ENCODE measurements at regions not wholly inside any gene's neighbourhood (a gene's known extent, or its start where the extent isn't known, plus 50 kb on each side); places are given as distances from the start of the nearest gene placed in this dataset.
"Not testable (repeated sequence)": the region's sequence is repeated elsewhere in the genome, so short reads cannot be mapped to it uniquely, and the experiment has no call there.

DNA sequence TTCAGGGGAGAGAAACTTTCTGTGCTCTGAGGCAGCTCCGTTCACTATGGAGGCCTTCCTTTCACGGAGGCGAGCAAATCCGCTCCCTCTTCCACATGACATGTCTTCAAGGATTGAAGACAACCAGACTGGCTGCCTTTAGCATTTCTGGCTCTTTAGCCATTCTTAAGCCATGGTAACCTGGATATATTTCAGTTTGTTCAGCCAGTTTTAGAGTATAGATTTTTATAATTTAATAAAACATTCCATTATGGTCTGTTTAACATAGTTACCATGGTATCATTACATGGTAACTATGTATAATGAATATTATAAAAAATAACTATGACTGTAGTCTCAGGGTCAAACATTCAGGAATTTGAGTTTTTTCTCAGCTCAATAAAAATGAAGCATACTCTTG lies 54.2 kb upstream of the NFIA start:
- Histone ChIP-seq H3K4me3 (no peak overlapping the region), H3K27me3 (no peaks in the 10 kb centered on the region), H3K36me3 (no peaks in the 10 kb centered on the region), H3K9me3 (no peaks in the 10 kb centered on the region), H3K27ac (no peak overlapping the region), H3K4me1 (no peaks in the 10 kb centered on the region)
- WGBS, 2 donors: 89 to 90% methylated on average over 4 of the region's 4 CpGs
- no peak for DNase-seq (ENCODE audit: low spot score in 2 of 2)
- TF ChIP-seq, protein P1, sequence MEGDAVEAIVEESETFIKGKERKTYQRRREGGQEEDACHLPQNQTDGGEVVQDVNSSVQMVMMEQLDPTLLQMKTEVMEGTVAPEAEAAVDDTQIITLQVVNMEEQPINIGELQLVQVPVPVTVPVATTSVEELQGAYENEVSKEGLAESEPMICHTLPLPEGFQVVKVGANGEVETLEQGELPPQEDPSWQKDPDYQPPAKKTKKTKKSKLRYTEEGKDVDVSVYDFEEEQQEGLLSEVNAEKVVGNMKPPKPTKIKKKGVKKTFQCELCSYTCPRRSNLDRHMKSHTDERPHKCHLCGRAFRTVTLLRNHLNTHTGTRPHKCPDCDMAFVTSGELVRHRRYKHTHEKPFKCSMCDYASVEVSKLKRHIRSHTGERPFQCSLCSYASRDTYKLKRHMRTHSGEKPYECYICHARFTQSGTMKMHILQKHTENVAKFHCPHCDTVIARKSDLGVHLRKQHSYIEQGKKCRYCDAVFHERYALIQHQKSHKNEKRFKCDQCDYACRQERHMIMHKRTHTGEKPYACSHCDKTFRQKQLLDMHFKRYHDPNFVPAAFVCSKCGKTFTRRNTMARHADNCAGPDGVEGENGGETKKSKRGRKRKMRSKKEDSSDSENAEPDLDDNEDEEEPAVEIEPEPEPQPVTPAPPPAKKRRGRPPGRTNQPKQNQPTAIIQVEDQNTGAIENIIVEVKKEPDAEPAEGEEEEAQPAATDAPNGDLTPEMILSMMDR (IDR thresholded peaks at IDR 0.05): no peak
- no peak for TF ChIP-seq EP300 (IDR thresholded peaks at IDR 0.05)
- no peak for TF ChIP-seq POLR2A (IDR thresholded peaks at IDR 0.05)

DNA sequence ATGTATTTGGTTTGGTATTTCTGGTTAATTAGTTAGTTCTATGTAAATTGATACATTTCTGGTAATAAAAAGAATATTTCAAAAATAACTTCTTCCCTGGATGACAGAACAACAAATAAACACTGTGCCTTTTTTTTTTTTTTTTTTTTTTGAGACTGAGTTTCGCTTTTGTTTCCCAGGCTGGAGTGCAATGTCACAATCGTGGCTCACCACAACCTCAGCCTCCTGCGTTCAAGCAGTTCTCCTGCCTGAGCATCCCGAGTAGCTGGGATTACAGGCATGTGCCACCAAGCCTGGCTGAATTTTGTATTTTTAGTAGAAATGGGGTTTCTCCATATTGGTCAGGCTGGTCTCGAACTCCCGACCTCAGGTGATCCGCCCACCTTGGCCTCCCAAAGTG lies 64.3 kb upstream of the NFIA start:
- DNase-seq (ENCODE audit: low spot score in 2 of 2); H3K27ac ChIP-seq; H3K27me3 ChIP-seq; H3K4me1 ChIP-seq; H3K4me3 ChIP-seq; H3K9me3 ChIP-seq; H3K36me3 ChIP-seq: not testable (repeated sequence)
- WGBS, 2 donors: 70 to 84% methylated on average over 7 of the region's 7 CpGs

DNA sequence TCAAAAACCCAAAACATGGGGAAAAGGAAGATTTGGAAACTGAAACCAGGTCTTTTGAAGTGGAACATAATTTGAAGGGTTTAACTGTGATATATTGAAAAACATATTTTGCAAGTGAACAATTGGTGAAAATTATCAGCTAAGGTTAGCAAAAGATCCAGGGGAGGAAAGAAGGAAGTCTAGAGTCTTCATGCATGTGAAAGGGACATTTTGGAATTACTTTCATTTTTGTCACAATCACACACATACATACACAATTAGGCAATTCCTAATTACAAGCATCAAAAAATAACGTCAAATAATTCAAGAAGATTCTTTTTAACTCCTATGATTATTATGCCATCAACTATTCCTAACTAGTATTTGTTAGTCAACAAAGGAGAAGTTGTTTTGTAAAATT lies 64.7 kb upstream of the NFIA start:
- Histone ChIP-seq H3K4me1 (no peaks in the 10 kb centered on the region), H3K9me3 (no peaks in the 10 kb centered on the region), H3K4me3 (no peak overlapping the region), H3K36me3 (no peaks in the 10 kb centered on the region), H3K27ac (no peak overlapping the region), H3K27me3 (no peaks in the 10 kb centered on the region)
- TF ChIP-seq, protein P1 (IDR thresholded peaks at IDR 0.05): no peak
- TF ChIP-seq POLR2A (IDR thresholded peaks at IDR 0.05) (no peak), EP300 (IDR thresholded peaks at IDR 0.05) (no peak)
- WGBS, 2 donors: 59 to 86% methylated on average over 1 of the region's 1 CpG
- no peak for DNase-seq (ENCODE audit: low spot score in 2 of 2)

DNA sequence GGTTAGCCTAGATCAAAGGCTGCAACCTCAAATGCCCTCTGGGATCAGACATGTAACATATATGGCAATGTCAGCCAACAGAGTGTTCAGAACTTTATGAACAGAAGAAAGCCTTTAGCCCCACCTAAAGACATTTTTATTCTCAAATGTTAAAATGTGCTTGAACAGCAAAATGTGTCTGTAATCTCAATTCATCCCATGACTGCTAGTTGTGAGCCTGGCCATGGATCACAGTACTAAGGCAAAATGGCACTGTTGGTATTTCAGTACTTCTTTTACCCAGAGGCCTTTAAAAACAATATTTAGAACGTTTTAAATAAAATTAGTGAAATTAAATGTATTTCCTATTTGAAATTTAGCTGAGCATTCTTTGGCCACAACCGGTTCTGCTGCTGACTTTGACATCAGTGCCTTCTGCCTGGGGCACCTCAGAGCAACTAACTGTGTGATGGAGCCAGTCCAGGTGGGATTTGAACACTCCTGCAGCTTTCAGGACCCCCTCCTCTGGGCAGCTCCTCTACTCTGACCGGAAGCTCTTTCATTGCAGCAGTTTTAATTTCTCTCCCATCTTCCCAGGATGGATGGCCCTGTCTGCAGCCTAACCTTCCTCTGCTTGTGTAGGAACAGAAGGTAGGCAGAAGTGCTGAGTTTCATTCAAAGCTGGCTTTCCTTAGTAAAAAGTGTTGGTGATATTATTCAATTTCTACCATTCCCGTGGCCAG lies 68.3 kb upstream of the NFIA start:
- H3K4me1 ChIP-seq: no peaks in the 10 kb centered on the region
- whole genome bisulfite sequencing, 2 donors: 66 to 74% methylated on average over 4 of the region's 4 CpGs
- no peak for DNase-seq (ENCODE audit: low spot score in 2 of 2)
- H3K36me3 ChIP-seq: no peaks in the 10 kb centered on the region
- TF ChIP-seq POLR2A (IDR thresholded peaks at IDR 0.05) (no peak), EP300 (IDR thresholded peaks at IDR 0.05) (no peak)
- TF ChIP-seq, protein P1 (IDR thresholded peaks at IDR 0.05): no peak
- no peaks in the 10 kb centered on the region for H3K9me3 ChIP-seq
- H3K27me3 ChIP-seq: no peaks in the 10 kb centered on the region
- H3K4me3 ChIP-seq: no peak overlapping the region
- H3K27ac ChIP-seq: no peak overlapping the region

DNA sequence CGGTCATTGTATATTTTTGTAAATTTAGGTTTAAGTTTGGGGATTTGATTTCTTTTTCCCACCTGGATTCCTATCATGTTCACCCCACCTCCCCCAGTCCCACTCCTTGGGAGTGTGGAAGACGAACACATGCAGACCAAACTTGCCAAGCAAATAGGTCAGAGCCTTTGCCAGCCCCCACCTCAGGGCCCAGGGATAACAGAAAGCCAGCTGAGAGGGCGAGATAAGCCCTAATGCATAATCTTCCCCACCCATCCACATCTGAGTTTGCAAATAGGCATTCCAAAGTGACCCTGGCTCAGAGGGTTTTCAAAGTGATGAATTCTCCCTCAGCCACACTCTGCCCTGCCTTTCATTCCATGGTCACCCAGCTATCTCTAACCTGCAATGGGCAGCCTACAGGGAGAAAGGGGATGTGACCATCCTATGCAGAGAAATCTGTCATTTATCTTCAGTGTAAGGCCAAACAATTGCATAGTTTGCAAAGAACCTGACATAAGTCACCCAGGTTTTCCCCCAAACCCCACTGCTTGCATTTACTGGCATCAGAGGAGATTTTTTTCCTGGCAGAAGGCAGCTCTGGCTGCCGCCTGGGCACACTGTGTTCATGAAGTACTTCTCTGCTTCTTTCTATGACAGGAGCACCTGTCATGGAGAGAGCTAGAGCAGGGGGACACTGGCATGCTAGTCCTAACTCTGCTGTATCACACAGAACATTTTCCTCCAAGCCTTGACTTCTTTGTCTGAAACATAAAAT lies 69.0 kb upstream of the NFIA start:
- Histone ChIP-seq H3K4me1 (no peaks in the 10 kb centered on the region), H3K27ac (no peak overlapping the region), H3K27me3 (no peaks in the 10 kb centered on the region), H3K36me3 (no peaks in the 10 kb centered on the region), H3K9me3 (no peaks in the 10 kb centered on the region), H3K4me3 (no peak overlapping the region)
- 77 to 84% methylated on average over 4 of the region's 4 CpGs for WGBS, 2 donors
- no peak for TF ChIP-seq POLR2A (IDR thresholded peaks at IDR 0.05)
- TF ChIP-seq, protein P1 (IDR thresholded peaks at IDR 0.05): no peak
- no peak for TF ChIP-seq EP300 (IDR thresholded peaks at IDR 0.05)
- DNase-seq (ENCODE audit: low spot score in 2 of 2): no peak

All from tibial nerve (tissue), 4 donors.